Esophagus squamous epithelium (tissue), 5 donors: ENCODE measurements at regions not wholly inside any gene's neighbourhood (a gene's known extent, or its start where the extent isn't known, plus 50 kb on each side); places are given as distances from the start of the nearest gene placed in this dataset.

Experiments used
- DNase-seq: peaks from one replicate; lab custom pipeline; 2025; lab: John Stamatoyannopoulos, UW
- H3K27ac ChIP-seq, 4 donors: fragments of 200-600 bp; sonication (generic); one replicate each; pipeline ENCODE4 v1.5.1; 2016 to 2019; ENCODE audit warnings: mild to moderate bottlenecking in 1 of 4
- H3K27me3 ChIP-seq, 4 donors: fragments of 200-600 bp; sonication (generic); 1 replicate in 3 of 4; 2 replicates in 1 of 4; pipeline versions ENCODE4 v1.5.1 to v1.6.0; 2017 to 2021; ENCODE audit warnings: antibody characterized with exemption in 1 of 4
- H3K36me3 ChIP-seq, 3 donors: fragments of 200-600 bp; sonication (generic); one replicate each; pipeline ENCODE4 v1.5.1; 2016 to 2019
- H3K4me1 ChIP-seq, 3 donors: fragments of 200-600 bp; sonication (generic); one replicate each; pipeline ENCODE4 v1.5.1; 2017 to 2019
- H3K4me3 ChIP-seq, 4 donors: fragments of 200-600 bp; sonication (generic); 1 replicate in 3 of 4; 2 replicates in 1 of 4; pipeline ENCODE4 v1.5.1; 2016 to 2019; ENCODE audit warnings: mild to moderate bottlenecking in 2 of 4, moderate library complexity in 1 of 4
- H3K9me3 ChIP-seq, 3 donors: fragments of 200-600 bp; sonication (generic); one replicate each; pipeline ENCODE4 v1.5.1; 2016 to 2019
- CTCF ChIP-seq, 6 experiments: fragments of 450-650 bp in 4 of 6; fragments of 200-600 bp in 2 of 6; sonication (generic) in 2 of 6; IDR thresholded peaks; one replicate each; pipeline ENCODE4 v1.5.1; 2016 to 2019; ENCODE audit warnings: antibody characterized with exemption in 6 of 6, mild to moderate bottlenecking in 4 of 6, moderate library complexity in 4 of 6
- POLR2A ChIP-seq, 4 donors: fragments of 450-650 bp; IDR thresholded peaks; one replicate each; pipeline ENCODE4 v1.6.1; 2017; ENCODE audit warnings: antibody characterized with exemption in 4 of 4, mild to moderate bottlenecking in 4 of 4, moderate library complexity in 3 of 4
- WGBS, 2 donors: methylation state at CpG; one replicate each; pipeline ENCODE4 v1.1.5; 2018; 5-methylcytosine and 5-hydroxymethylcytosine counted together
- intact Hi-C: fragments of 100-400 bp; cut with DNase I; formaldehyde crosslinking; loops from one replicate; pipeline ENCODE4 v1.15.0; 2022
- donor health status: DM: yes; HTN: yes; CAD: no.

DNA sequence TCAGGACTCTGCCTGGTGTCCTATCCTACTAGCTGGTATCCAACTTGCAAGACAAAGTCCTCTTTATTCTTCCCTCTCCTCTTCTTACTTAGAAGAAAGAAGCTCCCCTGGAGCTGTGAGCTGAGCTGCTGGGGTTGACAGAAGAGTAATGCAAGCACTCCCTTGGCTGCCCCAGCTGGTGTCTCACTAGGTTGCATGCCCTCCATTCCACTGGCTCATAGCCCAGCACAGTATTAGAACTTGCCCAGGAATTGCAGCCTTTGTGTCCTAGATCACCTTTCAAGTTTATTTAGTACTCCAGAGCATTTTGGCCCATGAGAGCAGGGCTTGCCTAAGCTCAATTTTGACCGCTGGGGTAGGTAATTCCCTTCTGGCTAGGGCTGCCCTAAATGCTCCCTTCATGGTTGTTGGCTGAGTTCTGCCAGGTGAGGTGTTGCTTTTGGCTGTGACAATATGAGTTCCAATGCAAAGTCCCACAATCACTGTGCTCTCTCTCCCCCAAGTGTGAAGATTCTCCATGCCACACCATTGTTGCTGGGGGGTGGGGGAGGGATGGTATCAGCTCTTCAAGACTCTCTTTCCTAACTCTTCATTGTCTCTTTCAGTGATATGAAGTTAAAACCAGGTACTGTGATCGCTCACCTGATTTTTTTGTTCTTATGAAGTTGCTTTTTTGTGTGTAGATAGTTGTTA lies 317.4 kb upstream of the DDHD1 start:
- H3K27ac ChIP-seq = no peak overlapping the region
- intact Hi-C loops = no loop called here
- DNase-seq = no peak
- WGBS, 2 donors = 47 to 57% methylated on average over 2 of the region's 2 CpGs
- no peak for TF ChIP-seq CTCF (IDR thresholded peaks at IDR 0.05)
- TF ChIP-seq POLR2A (IDR thresholded peaks at IDR 0.05) = no peak
- no peaks in the 10 kb centered on the region for H3K27me3 ChIP-seq
- H3K9me3 ChIP-seq = no peaks in the 10 kb centered on the region
- no peak overlapping the region for H3K4me3 ChIP-seq
- H3K4me1 ChIP-seq = peaks cover 0 to 11% (median 10%) of the 10 kb centered on the region in 3 donors
- H3K36me3 ChIP-seq = no peaks in the 10 kb centered on the region

DNA sequence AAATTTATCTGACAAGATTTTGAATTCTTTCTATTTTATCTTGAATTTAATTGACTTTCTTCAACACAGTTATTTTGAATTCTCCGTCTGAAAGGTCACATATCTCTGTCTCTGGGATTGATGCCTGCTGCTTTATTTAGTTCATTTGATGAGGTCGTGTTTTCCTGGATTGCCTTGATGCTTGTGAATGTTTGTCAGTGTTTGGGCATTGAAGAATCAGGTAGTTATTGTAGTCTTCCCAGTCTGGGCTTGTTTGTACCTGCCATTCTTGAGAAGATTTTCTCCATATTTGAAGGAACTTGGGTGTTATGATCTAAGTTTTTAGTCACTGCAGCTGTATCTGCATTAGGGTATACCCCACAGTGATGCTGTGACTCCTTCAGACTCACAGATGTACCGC lies 315.8 kb upstream of the DDHD1 start:
- Histone ChIP-seq H3K27ac (no peak overlapping the region), H3K36me3 (no peaks in the 10 kb centered on the region), H3K9me3 (no peaks in the 10 kb centered on the region), H3K4me1 (peaks cover 0 to 11% (median 10%) of the 10 kb centered on the region in 3 donors), H3K27me3 (no peaks in the 10 kb centered on the region), H3K4me3 (no peak overlapping the region)
- intact Hi-C loops = no loop called here
- no peak for DNase-seq
- TF ChIP-seq CTCF (IDR thresholded peaks at IDR 0.05) = no peak
- TF ChIP-seq POLR2A (IDR thresholded peaks at IDR 0.05) = no peak
- 66 to 72% methylated on average over 3 of the region's 3 CpGs for WGBS, 2 donors

GRCh38 chr14:53464376-53464775 lies 311.3 kb upstream of the DDHD1 start:
- H3K9me3 ChIP-seq = no peaks in the 10 kb centered on the region
- H3K36me3 ChIP-seq = no peaks in the 10 kb centered on the region
- no peaks in the 10 kb centered on the region for H3K4me1 ChIP-seq
- no peak for TF ChIP-seq CTCF (IDR thresholded peaks at IDR 0.05)
- TF ChIP-seq POLR2A (IDR thresholded peaks at IDR 0.05) = no peak
- no peaks in the 10 kb centered on the region for H3K27me3 ChIP-seq
- no peak overlapping the region for H3K27ac ChIP-seq
- H3K4me3 ChIP-seq = no peak overlapping the region
- intact Hi-C loops = no loop called here
- DNase-seq = no peak
- WGBS, 2 donors = 53 to 71% methylated on average over 2 of the region's 2 CpGs

DNA sequence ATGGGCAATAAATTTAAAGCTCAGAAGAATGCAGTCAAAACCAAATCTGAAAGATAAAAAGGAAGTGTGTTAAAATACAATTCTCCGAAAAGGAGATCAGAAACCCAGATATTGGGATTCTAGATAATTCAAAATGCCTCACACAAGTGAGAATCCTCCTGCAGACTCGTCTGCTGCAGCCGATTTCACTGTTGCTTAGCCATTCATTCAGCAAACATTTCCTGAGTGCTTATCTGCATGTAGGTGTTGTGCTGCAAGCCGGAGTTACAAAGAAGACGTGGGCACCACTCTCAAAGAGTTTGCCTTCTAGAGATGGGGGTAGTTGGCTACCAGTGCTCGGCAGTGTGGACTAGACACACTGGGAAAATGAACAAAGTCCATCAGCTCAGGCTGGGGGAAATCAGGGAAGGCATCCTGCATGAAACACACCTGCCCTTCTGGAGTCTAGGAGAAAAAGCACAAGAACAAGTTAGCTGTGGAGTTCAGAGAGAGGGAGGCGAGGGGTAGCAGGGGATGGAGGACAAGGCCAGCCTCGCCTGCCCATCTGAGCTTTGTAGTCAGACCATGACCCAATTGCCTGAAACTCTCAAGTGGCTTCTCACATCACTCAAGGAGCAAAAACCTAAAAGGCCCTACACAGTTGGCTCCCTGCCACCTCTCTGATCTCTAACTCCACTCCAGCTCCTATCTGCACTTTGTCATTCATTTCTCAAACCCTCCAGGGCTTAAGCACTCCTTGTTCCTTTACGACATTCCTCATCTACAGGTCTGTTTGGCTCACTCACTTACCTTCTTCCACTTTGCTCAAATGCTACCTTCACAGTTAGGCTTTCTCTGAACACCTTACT lies 310.0 kb upstream of the DDHD1 start:
- H3K27me3 ChIP-seq = no peaks in the 10 kb centered on the region
- peaks cover 0 to 6% (median 5%) of the 10 kb centered on the region in 3 donors for H3K4me1 ChIP-seq
- intact Hi-C loops = no loop called here
- no peak overlapping the region for H3K27ac ChIP-seq
- no peaks in the 10 kb centered on the region for H3K36me3 ChIP-seq
- TF ChIP-seq POLR2A (IDR thresholded peaks at IDR 0.05) (no peak), CTCF (IDR thresholded peaks at IDR 0.05) (no peak)
- no peak for DNase-seq
- WGBS, 2 donors = 75 to 76% methylated on average over 8 to 9 of the region's 9 CpGs
- H3K4me3 ChIP-seq = no peak overlapping the region
- H3K9me3 ChIP-seq = no peaks in the 10 kb centered on the region

DNA sequence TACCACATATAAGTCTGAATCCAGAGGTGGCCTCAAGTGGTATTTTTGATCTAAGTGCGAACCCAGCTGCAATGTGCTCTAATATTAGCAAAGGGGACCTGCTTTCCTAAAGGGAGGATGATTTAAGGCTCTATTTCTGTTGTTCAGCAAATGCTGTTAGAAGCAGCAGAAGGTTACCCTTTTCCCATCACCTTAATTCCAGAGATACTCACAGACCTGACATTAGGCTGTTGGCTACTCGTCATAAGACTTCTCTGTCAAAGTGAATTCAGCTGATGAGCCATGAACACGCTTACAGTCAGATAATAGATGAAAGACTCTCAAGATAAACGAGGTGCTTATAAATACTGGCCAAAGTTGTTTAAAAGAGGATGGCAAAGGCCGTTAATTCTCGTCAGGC lies 308.7 kb upstream of the DDHD1 start:
- TF ChIP-seq CTCF (IDR thresholded peaks at IDR 0.05) = no peak
- no peak for TF ChIP-seq POLR2A (IDR thresholded peaks at IDR 0.05)
- DNase-seq = no peak
- intact Hi-C loops = no loop called here
- Histone ChIP-seq H3K27me3 (no peaks in the 10 kb centered on the region), H3K4me3 (no peak overlapping the region), H3K9me3 (no peaks in the 10 kb centered on the region), H3K36me3 (no peaks in the 10 kb centered on the region), H3K27ac (no peak overlapping the region), H3K4me1 (peaks cover 0 to 9% (median 5%) of the 10 kb centered on the region in 3 donors)
- WGBS, 2 donors = 60 to 76% methylated on average over 6 of the region's 6 CpGs
